Sciatic nerve (tissue), 2 donors: ENCODE measurements at regions not wholly inside any gene's neighbourhood (a gene's known extent, or its start where the extent isn't known, plus 50 kb on each side); places are given as distances from the start of the nearest gene placed in this dataset.
A peak's percentile ranks its signal among the peaks of the same experiment; 100 is the strongest.
"Not testable (repeated sequence)": the region's sequence is repeated elsewhere in the genome, so short reads cannot be mapped to it uniquely, and the experiment has no call there.

Source experiments
- ATAC-seq: fragments of 200-7000 bp; cut with Tn5 transposase; one replicate; pipeline ENCODE4 v1.9.1; 2020; ENCODE audit warnings: mild to moderate bottlenecking, moderate library complexity
- DNase-seq: peaks from one replicate; pipeline ENCODE4 v3.0.0-alpha.2; 2020; ENCODE audit warnings: low spot score
- intact Hi-C: fragments of 100-400 bp; cut with DNase I; formaldehyde crosslinking; loops from one replicate; pipeline ENCODE4 v1.14.2; 2022
- donor health status: DM: no; HTN: no; CAD: no.
- donor health status: DM: no; HTN: no; CAD: no.

GRCh38 chr13:58633226-58633625, 1001.7 kb downstream of the PCDH17 start:
- intact Hi-C loops, result no loop called here
- DNase-seq, result no peak
- no peak for ATAC-seq

- ATAC-seq, result peak; percentile 69
- no peak for DNase-seq
- intact Hi-C loops, result no loop called here
Measured at GRCh38 chr13:58655086-58655485, 1023.5 kb downstream of the PCDH17 start.

DNA sequence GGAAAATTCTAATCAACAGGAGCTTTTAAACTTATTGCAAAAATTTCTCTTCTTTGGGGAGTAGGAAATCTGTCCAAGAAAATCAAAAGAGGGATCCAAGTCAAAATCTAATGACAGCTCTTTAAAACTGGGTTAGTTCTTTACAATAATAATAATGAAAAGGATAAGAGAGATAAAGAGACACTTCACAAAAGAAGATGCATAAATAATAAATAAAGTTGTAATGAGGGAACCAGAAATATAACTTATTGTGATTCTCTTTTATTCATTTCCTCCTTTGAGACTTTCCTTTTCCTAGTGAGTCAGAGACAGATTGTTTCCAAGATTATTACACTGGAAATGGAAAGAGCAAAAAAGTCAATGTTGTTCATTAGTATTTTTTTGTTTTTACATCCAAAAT, 1029.3 kb downstream of the PCDH17 start:
- intact Hi-C loops, result no loop called here
- DNase-seq (no peak), ATAC-seq (no peak)

DNA sequence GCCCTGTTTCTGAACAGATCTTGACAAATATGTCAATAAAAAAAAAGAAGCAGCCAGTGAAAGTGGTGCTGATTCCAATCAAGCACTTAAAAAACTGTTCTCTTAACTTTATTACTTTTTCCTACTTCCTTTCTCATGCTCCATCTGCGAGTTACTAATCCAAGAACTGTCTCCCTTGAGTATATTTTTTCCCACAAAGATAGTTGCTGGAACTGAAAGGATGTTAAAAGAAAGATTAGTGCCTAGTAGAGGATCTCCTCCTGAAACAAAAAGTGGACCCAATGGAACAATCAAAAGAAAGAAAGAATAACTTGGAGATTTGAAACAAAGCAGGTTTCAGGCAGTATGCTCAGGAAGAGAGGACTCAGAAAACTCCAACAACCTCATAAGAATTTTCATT, 1034.8 kb downstream of the PCDH17 start:
- no peak for ATAC-seq
- no peak for DNase-seq
- intact Hi-C loops, result no loop called here

GRCh38 chr13:58667096-58667495, 1035.6 kb downstream of the PCDH17 start:
- ATAC-seq, result no peak
- no peak for DNase-seq
- intact Hi-C loops, result no loop called here

GRCh38 chr13:58680115-58680514, 1048.6 kb downstream of the PCDH17 start:
- ATAC-seq, result no peak

DNA sequence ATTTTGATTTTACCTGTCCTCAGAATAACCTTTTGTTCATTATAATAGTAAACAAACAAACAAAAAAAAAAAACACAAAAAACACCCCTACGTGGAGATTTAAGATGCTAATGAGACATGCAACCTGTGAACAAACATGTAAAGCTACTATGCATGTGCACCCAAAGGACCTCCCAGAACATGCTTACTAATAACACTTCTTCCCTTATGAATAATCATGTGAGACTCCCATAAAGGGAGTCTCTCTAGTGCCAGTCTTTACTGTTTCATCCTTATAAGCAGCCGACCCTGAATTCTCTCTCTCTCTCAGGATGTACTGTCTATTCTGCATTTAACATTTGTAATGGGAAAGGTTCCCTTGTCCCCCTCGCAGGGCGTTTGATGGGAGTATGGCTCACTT, 1051.1 kb downstream of the PCDH17 start:
- intact Hi-C loops, result no loop called here
- ATAC-seq, result no peak
- DNase-seq, result no peak

More at GRCh38 chr13:58680115-58680514, 1048.6 kb downstream of the PCDH17 start:
- intact Hi-C loops, result no loop called here
- DNase-seq, result no peak

DNA sequence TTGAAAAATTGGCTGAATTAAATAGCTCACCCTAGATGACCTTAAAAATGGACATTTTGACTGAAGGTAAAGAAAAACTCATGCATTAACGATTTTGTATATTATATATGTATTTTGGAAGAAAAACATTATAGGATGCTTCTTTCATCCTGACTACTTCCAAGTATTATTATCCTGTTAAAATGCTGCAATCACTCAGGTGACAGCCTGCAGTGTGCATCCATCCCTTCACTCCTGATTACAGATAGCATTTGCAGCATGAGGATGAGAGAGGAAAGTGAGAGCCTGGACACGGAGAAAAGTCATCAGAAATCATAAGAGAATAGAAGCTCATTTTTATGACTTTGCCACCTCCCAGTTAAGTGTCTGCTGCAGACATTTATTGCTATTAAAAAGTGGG, 1055.6 kb downstream of the PCDH17 start:
- intact Hi-C loops, result no loop called here
- ATAC-seq (no peak), DNase-seq (no peak)

- DNase-seq (no peak), ATAC-seq (no peak)
- intact Hi-C loops, result no loop called here
Measured at GRCh38 chr13:58698531-58698930, 1067.0 kb downstream of the PCDH17 start.

- ATAC-seq (no peak), DNase-seq (no peak)
- intact Hi-C loops, result no loop called here
Measured at GRCh38 chr13:58704953-58705352, 1073.4 kb downstream of the PCDH17 start.

- intact Hi-C loops, result no loop called here
- ATAC-seq (no peak), DNase-seq (no peak)
Measured at GRCh38 chr13:58706421-58706820, 1074.9 kb downstream of the PCDH17 start.

- ATAC-seq (no peak), DNase-seq (no peak)
- intact Hi-C loops, result no loop called here
Measured at GRCh38 chr13:58712191-58712590, 1080.6 kb downstream of the PCDH17 start.

DNA sequence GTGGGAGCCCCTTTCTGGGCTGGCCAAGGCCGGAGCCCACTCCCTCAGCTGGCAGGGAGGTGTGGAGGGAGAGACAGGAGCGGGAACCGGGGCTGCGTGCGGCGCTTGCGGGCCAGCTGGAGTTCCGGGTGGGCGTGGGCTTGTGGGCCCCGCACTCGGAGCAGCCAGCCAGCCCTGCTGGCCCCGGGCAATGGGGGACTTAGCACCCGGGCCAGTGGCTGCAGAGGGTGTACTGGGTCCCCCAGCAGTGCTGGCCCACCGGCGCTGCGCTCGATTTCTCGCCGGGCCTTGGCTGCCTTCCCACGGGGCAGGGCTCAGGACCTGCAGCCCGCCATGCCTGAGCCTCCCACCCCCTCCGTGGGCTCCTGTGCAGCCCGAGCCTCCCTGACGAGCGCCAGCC, 1082.5 kb downstream of the PCDH17 start:
- ATAC-seq, intact Hi-C loops, DNase-seq: not testable (repeated sequence)

DNA sequence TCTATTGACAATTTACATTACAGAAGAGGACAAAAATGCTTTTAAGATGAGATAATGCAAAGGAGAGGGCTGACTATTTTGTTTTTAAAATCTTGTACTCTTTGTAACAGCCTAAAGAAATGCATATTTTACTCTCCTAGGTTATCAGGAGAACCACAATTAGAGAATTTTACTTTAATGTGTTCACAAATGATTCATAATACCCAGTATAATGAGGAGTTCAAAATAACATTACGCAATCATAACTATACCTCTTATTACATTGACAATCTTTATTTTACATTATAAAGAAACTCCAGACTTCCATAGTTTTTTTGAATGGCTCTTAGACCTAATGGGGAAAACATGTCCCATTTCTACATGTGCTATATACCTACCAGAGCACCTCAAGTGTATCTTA, 1089.7 kb downstream of the PCDH17 start:
- intact Hi-C loops, result no loop called here
- DNase-seq (no peak), ATAC-seq (no peak)

- intact Hi-C loops, result no loop called here
- no peak for ATAC-seq
Measured at GRCh38 chr13:58728126-58728525, 1096.6 kb downstream of the PCDH17 start.

GRCh38 chr13:58729361-58729760, 1097.8 kb downstream of the PCDH17 start:
- DNase-seq (no peak), ATAC-seq (no peak)
- intact Hi-C loops, result no loop called here

More at GRCh38 chr13:58728126-58728525, 1096.6 kb downstream of the PCDH17 start:
- DNase-seq, result no peak

GRCh38 chr13:58744686-58745085, 1113.1 kb downstream of the PCDH17 start:
- no peak for DNase-seq
- intact Hi-C loops, result no loop called here
- ATAC-seq, result no peak

GRCh38 chr13:58767566-58767965, 1136.0 kb downstream of the PCDH17 start:
- intact Hi-C loops, result no loop called here
- ATAC-seq (no peak), DNase-seq (no peak)

GRCh38 chr13:58773280-58773859, 1141.8 kb downstream of the PCDH17 start:
- no peak for DNase-seq
- no peak for ATAC-seq
- intact Hi-C loops, result no loop called here

GRCh38 chr13:58782736-58783135, 1151.2 kb downstream of the PCDH17 start:
- intact Hi-C loops, result no loop called here
- no peak for ATAC-seq
- no peak for DNase-seq

GRCh38 chr13:58792854-58793253, 1161.3 kb downstream of the PCDH17 start:
- ATAC-seq (no peak), DNase-seq (no peak)
- intact Hi-C loops, result no loop called here

GRCh38 chr13:58795715-58796114, 1164.2 kb downstream of the PCDH17 start:
- intact Hi-C loops, result no loop called here
- ATAC-seq (no peak), DNase-seq (no peak)
